HL-60 (cell line): ENCODE measurements at regions not wholly inside any gene's neighbourhood (a gene's known extent, or its start where the extent isn't known, plus 50 kb on each side); places are given as distances from the start of the nearest gene placed in this dataset.

Source experiments
- DNase-seq, 2 experiments: peaks; one replicate each; pipeline ENCODE4 v3.0.0-alpha.2; 2010 to 2020; ENCODE audit warnings: low read depth in 1 of 2, low spot score in 1 of 2
- H3K27ac ChIP-seq: fragments of 250-450 bp; sonication (Bioruptor Pico); replicated peaks from 2 replicates; pipeline ENCODE4 v1.5.1; 2020; ENCODE audit warnings: mild to moderate bottlenecking, moderate library complexity
- H3K27me3 ChIP-seq: fragments of 250-450 bp; sonication (Bioruptor Pico); 2 replicates; pipeline ENCODE4 v1.5.1; 2021; ENCODE audit warnings: mild to moderate bottlenecking, moderate library complexity; ENCODE audit not compliant: insufficient read depth, poor library complexity, severe bottlenecking
- H3K4me3 ChIP-seq: replicated peaks from 2 replicates; pipeline ENCODE4 v1.5.1; 2011; ENCODE audit warnings: mild to moderate bottlenecking, control low read depth, low read length; ENCODE audit not compliant: insufficient read depth
- GABPA ChIP-seq: IDR thresholded peaks from 2 replicates; pipeline ENCODE4 v1.6.1; 2012; ENCODE audit warnings: low read depth
- POLR2AphosphoS5 ChIP-seq: IDR thresholded peaks from 2 replicates; pipeline ENCODE4 v1.6.1; 2012; ENCODE audit warnings: low read depth
- SPI1 ChIP-seq: IDR thresholded peaks from 2 replicates; pipeline ENCODE4 v1.6.1; 2012; ENCODE audit warnings: low read depth, mild to moderate bottlenecking, borderline replicate concordance
- TF ChIP-seq, protein P1 (sequence below): IDR thresholded peaks from one replicate; pipeline ENCODE4 v1.5.1; 2011; ENCODE audit warnings: low read length, control low read depth, inconsistent platforms; ENCODE audit not compliant: insufficient read depth
- TF ChIP-seq, protein P2 (sequence below): IDR thresholded peaks from 2 replicates; pipeline ENCODE4 v1.6.1; 2012; ENCODE audit warnings: low read depth; ENCODE audit not compliant: insufficient replicate concordance

GRCh38 chr5:103745353-103746065, 182.9 kb upstream of the NUDT12 start:
- no peaks in the 10 kb centered on the region for H3K27me3 ChIP-seq
- TF ChIP-seq GABPA (no peak), SPI1 (no peak), POLR2AphosphoS5 (no peak)
- TF ChIP-seq, protein P1, sequence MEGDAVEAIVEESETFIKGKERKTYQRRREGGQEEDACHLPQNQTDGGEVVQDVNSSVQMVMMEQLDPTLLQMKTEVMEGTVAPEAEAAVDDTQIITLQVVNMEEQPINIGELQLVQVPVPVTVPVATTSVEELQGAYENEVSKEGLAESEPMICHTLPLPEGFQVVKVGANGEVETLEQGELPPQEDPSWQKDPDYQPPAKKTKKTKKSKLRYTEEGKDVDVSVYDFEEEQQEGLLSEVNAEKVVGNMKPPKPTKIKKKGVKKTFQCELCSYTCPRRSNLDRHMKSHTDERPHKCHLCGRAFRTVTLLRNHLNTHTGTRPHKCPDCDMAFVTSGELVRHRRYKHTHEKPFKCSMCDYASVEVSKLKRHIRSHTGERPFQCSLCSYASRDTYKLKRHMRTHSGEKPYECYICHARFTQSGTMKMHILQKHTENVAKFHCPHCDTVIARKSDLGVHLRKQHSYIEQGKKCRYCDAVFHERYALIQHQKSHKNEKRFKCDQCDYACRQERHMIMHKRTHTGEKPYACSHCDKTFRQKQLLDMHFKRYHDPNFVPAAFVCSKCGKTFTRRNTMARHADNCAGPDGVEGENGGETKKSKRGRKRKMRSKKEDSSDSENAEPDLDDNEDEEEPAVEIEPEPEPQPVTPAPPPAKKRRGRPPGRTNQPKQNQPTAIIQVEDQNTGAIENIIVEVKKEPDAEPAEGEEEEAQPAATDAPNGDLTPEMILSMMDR: no peak
- TF ChIP-seq, protein P2, sequence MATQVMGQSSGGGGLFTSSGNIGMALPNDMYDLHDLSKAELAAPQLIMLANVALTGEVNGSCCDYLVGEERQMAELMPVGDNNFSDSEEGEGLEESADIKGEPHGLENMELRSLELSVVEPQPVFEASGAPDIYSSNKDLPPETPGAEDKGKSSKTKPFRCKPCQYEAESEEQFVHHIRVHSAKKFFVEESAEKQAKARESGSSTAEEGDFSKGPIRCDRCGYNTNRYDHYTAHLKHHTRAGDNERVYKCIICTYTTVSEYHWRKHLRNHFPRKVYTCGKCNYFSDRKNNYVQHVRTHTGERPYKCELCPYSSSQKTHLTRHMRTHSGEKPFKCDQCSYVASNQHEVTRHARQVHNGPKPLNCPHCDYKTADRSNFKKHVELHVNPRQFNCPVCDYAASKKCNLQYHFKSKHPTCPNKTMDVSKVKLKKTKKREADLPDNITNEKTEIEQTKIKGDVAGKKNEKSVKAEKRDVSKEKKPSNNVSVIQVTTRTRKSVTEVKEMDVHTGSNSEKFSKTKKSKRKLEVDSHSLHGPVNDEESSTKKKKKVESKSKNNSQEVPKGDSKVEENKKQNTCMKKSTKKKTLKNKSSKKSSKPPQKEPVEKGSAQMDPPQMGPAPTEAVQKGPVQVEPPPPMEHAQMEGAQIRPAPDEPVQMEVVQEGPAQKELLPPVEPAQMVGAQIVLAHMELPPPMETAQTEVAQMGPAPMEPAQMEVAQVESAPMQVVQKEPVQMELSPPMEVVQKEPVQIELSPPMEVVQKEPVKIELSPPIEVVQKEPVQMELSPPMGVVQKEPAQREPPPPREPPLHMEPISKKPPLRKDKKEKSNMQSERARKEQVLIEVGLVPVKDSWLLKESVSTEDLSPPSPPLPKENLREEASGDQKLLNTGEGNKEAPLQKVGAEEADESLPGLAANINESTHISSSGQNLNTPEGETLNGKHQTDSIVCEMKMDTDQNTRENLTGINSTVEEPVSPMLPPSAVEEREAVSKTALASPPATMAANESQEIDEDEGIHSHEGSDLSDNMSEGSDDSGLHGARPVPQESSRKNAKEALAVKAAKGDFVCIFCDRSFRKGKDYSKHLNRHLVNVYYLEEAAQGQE: no peak
- H3K4me3 ChIP-seq: no peak overlapping the region
- no peak for DNase-seq
- H3K27ac ChIP-seq: no peak overlapping the region

DNA sequence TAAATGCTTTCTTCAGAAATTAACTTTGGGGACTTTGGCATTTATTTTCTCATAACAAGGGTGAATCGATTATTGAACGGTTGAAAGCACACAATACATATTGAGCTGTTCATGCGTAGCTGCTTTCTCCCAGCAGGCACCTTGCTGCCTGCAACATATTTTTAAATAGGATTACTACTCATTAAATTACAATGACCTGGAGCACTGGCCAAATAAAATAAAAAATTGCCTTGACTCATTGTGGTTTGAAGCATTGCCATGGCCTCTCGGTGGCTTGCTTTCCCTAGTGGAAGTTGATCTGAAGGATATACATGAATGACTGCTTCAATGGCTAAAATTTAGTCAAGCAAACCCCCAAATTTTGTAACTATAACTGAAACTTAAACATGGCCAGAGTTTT, 181.6 kb upstream of the NUDT12 start:
- H3K4me3 ChIP-seq: no peak overlapping the region
- H3K27me3 ChIP-seq: no peaks in the 10 kb centered on the region
- TF ChIP-seq, protein P2: no peak
- TF ChIP-seq POLR2AphosphoS5: no peak
- no peak for TF ChIP-seq SPI1
- TF ChIP-seq, protein P1: no peak
- no peak for TF ChIP-seq GABPA
- no peak overlapping the region for H3K27ac ChIP-seq
- DNase-seq: no peak

DNA sequence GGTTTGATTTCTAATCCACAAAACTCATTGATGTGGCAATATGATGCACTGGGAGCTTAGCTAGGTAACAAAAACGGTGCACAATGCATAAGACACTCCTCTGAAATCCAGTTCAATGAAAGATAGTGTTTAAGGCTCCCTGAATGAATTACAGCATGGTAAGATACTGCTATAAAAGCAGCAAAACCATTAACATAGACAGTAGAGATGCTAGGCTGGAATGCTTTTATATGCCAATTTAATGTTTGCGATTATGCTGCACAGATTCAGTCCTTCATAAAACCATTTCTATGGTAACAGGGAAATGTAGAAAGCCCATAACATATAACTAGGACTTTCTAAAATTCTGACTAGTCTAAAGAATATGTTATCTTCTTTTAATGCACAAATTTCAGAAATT, 180.8 kb upstream of the NUDT12 start:
- Histone ChIP-seq H3K4me3 (no peak overlapping the region), H3K27me3 (no peaks in the 10 kb centered on the region), H3K27ac (no peak overlapping the region)
- TF ChIP-seq, protein P1: no peak
- TF ChIP-seq, protein P2: no peak
- TF ChIP-seq GABPA: no peak
- no peak for DNase-seq
